Umbilical cord (tissue), 1 donor: ENCODE measurements at regions not wholly inside any gene's neighbourhood (a gene's known extent, or its start where the extent isn't known, plus 50 kb on each side); places are given as distances from the start of the nearest gene placed in this dataset.

Experiments
- DNase-seq: peaks from one replicate; pipeline ENCODE4 v3.0.0-alpha.2; 2015; ENCODE audit warnings: low spot score

DNA sequence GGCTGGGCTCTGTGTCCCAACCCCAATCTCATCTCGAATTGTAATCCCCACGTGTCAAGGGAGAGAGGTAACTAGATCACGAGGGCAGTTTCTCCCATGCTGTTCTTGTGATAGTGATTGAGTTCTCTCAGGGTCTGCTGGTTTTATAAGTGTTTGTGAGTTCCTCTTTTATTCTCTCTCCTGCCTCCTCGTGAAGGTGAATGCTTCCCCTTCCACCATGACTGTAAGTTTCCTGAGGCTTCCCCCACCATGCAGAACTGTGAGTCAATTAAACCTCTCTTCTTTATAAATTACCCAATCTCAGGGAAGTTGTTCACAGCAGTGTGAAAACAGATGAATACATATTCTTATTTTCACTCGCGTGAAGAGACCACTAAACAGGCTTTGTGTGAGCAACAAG, 148.2 kb downstream of the TMEM30B start:
- DNase-seq, result no peak

DNA sequence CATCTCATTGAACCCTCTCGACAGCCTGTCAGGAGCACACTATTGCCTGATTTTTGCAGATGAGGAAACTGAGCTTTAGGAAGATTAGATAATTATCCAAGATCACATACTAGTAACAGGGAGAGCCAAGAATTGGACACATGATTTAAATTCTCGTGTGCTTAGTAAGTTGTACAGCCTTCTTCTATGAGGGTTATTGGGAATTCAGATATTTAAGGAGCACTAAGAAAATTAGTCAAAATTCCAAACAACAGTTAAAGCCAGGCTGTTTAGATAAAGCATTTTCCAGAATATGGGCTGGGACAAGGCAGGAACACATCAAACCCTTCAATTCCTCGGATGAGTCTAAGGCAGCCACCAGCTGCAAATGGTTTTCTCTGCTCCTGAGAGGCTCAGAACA, 148.8 kb downstream of the TMEM30B start:
- DNase-seq, result no peak

DNA sequence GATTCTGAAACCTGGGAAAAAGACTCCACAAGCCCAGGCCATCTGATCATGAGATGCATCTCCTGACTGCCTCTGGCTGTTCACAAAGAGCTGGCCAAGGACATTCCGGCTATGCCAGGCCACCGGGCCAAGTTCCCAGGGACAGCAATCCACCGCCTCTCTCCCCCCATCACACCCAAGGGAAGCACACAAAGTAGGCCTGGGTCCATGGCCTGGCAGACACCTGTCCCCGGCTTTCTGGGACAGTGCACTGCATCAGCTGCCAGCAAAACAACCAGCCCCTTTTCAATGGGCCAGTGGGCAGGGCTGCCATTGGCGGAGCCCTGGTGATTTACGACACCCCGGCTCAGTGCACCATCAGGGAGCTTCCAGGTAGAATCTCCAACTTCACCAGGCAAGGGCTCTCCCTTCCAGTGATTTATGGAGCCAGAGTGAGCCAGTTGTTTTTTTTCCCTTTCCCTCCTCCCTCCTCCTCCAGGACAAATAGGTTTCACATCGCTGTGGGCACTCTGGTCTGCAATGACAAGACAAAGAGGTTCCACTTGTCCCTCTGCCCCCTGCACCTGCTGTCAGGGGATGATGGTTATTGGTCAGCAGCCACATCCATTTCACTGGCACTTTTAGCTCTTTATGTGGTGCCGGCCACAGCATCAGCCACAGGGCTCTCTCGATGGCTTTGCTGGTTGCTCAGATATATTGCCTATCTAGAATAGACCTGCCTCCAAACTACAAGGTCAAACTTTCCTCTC, 149.6 kb downstream of the SLC38A6 start:
- no peak for DNase-seq

DNA sequence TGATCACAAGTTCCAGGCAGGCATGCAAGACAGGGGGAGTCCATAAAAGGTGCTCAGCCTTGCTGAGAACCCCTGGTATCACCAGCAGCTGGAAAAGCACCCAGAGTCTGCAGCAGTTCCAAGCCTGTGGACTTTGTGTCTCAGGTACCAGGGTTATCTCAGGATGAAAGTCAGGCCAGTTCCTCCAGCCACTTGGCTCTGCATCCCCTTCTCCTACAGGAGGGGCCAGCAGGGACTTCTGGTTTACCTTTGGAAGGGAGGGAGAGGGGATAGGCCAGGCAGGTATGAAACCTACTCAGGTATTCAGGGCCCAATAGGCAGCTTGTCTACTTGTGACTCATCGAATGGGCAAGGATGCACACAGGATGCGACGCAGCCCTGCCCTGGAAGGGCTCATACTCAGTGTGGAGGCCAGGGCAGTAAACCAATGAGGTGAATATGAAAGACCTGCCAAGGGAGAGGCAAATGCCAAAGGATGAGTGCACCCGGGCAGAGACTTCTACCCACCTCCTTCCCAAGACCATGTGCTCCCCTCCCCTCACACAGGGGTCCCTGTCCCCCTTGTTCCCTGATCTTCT, 148.2 kb downstream of the SLC38A6 start:
- no peak for DNase-seq

DNA sequence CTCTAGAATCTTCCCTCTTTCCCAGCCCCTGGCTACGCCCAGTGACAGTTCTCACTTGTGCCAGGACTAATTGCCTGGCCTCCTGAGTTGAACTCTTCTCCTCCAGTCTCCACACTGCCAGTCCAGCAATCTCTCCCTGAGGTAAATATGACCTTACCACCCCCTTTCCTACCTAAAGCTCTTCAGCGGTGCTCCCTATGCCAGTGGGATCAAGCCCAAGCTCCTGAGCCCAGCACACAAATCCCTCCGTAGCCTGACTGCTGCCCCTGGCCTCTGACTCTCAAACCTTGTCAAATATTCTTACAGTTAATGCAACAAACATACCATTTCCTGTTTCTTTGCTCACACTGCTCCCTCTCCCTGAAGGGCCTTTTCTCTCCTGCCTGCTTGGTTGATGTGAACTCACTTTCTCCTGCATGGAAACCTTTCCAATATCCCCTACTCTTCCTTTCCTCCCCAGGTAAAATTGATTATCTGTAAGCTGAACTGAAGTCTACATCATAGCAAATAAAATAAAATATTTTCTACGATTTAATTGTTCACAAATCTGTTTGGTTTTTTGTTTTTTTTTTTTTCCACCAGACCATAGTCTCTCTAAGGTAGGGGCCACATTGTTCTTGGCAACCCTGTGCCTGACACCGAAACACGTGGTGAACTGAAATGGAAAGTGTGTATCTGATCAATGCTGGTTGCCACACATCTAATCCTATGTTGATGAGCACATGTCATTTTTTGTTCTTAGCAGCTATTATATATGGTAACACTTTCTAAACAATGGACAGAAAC, 147.5 kb downstream of the SLC38A6 start:
- DNase-seq, result no peak

DNA sequence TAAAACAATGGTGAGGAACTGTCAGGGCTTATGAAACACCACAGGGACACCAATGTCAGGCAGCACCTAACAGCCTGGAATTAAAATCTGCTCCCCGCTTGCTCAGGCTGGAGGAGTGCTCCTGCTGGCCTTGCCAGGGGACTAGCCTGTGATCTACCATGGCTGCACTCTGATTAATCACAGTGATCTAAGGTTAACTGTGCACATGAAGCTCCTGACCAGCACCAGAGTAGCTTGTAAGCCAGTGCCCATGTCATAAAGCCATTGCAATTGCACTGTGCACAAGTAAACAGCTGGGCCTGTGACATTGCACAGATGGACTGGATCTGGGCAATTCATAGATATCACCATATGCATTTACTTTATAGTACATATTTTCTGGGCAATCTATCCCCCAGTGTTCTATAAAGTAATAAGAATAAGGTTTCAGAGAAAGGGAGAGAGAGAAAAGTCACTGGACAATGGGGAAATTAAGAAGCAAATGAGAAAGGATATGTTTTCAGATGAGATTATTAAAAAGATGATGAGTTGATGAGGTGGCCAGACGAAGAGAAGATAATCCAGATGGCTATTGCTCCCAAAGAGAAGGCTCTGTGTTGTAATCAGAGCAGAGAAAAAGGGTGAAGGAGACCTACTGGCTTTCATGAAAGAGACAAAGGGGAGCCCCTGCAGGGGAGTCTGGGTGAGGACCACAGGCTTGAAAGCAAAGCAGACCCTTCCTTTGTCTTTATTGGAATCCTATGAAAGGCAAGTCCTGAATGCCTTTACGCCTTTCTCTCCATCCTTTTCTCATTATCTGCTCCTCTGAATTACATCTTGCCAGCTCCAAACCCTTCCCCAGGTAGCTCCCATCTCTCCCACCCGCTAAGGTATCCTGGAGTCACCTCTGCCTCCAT, 145.8 kb downstream of the SLC38A6 start:
- DNase-seq, result no peak

DNA sequence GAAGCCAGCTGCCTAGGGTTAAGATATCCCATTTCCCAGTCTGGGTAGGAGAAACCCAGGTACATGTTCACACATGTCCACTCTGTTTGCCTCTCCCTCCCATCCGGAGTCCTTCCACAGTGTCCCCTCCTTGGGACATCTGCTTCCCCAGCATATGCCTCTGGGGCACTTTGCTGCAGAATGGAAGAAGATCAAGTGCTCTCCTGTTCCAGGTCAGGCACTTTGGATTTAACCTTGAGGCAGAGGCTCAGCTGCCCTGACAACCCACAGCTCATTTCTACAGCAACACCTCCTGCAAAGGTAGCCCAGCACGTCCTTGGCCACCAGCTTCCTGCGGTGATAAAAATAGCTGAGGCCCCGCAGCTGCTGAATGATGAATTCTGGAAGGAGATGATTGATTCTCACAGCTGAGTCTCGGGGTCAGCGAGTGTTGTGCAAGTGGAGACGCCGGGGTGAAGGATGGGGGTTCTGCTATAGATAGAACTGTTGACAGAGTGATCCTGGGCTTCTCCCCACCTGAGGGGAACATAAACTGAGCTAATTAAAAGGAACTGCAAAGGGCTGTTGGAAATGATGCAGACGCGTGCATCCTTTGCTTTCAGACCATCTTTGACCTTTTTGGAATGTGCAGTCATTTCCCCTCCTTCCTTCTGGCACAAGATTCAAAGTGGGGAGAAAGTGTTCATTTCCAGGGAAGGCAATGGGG, 145.0 kb downstream of the SLC38A6 start:
- no peak for DNase-seq

DNA sequence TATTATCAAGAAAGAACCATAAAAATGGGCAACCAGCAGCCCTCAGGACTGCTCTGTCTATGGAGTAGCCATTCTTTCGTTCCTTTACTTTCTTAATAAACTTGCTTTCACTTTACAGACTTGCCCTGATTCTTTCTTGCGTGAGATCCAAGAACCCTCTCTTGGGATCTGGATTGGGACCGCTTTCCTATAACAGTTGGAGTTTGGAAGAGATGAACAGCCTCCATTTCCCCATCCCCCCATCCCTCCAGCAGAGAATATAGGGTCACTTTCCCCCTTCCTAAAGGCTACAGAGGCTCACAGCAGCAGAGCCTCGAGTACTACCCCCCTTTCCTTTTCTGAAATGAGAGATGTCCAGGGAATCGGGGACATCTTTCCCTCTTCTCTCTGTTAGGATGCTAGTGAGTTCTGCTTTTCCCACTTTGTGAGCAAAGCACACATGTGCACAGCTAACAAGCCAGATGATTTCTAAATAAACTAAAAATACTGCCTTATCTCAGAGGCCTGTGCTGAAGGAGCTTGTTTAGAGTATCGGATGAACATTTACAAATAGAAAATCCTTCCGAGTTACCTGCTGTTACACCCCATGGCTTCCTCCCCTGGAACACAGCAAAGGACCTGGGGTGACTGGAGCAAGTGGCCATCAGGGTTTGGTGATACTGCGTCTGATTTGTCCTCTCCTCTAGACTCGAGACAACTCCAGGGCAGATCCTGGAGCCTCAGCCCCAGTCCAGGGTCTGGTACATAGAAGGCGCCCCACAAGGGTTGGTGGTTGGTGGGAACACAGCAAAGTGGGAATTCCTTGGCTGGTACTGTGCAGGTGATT, 144.2 kb downstream of the SLC38A6 start:
- no peak for DNase-seq

DNA sequence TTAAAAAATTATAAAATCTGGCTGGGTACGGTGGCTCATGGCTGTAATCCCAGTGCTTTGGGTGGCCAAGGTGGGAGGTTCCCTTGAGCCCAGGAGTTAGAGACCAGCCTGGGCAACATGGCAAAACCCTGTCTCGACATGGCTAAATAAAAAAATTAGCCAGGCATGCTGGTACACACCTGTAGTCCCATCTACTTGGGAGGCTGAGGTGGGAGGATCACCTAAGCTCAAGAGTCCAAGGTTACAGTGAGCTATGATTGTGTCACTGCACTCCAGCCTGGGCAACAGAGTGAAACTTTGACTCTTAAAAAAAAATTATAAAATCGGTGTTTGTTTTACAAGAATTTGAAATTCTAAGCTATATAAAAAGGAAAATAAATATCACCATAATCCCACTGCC, 141.8 kb downstream of the SLC38A6 start:
- DNase-seq, result no peak

DNA sequence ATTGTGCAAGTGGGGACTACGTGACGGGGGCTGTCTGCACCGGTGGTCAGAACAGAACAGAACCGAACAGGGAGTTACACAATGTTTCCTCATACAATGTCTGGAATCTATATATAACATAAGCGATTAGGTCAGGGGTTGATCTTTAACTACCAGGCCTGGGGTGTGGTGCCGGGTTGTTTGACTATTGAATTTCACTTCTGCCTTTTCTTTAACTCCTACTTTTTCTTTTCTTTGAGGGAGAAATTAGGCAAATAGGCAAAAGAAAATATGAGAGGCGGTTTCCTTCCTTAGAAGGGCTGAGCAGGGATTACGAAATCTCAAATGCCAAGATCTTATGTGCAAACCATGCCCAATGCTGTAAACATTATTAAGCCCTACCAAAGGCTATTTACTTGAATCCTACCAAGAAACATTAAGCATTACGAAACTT, 140.3 kb downstream of the SLC38A6 start:
- no peak for DNase-seq

DNA sequence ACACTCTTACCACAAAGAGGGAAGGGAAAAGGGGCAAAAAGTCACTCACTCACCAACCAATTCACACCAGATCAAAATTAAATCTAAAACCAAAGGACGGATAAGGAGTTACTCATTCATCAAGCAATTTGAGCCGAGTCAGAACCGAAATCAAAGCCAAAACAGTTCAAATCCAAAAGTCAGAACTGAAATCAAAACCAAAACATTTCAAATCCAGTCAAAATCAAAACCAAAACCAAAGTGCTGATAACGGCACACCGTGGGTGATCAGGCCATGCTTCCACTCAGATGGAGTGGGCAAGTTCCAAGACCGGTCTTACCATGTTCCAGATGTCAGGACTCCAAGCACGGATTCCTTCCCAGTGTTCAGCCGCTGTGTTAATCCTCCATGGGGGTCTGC, 139.5 kb downstream of the SLC38A6 start:
- no peak for DNase-seq

DNA sequence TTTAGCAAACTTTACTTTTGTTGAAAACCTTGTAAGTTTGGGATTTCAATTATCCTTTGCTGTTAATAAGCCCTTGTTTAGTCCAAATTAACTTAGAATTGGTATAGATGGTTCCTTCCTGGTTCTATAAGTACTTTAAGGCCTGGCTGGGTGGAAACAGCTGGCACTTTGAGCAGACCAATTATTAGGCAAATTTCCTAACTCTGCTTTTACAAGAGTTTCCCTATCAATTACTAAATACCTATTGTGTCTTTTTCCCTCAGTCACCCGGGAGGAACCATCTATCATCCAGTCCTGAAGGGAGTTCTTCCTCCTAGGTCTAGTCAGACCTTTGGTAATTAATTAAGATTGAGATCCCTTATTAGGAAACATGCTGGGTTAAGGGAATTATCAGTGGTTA, 138.0 kb downstream of the SLC38A6 start:
- no peak for DNase-seq

DNA sequence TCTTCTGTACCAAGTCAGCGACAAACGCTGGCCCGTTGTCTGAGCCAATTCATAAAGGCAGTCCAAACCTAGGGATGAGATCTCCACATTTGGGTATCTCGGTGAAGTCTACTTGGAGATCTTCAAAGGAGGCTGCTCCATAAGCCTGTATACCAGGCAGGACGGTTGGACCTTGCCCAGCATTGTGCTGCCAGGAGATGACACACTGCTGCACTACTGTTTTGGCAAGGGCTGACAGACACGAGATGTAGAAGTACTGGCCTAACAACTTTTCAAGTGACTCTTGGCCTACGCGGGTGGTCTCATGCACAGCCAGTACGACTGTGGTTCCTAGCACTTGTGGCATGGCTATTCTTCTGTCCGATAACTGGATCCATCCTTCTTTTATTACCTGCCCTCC, 135.3 kb downstream of the SLC38A6 start:
- DNase-seq, result no peak

DNA sequence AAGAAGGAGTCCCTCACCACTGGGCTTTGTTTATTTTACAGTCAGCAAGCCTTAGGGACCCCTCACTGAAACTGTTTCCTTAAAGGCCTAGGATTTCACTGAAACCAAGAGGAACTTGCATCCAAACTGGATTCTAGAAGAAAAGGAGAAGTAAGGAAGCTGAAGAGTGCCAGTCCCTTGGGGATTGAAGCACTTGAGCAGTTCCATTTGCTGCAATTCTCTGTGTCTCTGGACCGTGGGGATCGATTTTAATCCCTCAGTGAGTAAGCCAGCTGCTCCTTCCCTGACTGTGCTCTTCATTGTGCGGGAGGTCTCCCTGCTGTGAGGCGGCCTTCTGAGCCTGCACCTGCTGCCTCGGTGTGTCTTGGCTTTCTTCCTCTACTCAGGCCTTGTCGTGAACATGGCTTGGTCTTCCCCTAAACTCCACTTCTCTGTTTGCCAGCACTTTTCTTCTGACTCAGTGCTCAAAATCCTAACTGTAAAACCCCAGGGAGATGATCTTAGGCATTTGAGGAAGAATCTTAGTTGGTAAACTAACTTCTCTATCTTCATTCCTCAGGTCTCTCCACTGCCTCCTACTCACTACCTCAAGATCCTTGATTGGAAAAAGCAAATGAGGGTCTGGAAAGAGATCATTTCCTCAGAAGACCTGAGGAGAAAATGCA, 132.6 kb downstream of the SLC38A6 start:
- DNase-seq, result no peak

DNA sequence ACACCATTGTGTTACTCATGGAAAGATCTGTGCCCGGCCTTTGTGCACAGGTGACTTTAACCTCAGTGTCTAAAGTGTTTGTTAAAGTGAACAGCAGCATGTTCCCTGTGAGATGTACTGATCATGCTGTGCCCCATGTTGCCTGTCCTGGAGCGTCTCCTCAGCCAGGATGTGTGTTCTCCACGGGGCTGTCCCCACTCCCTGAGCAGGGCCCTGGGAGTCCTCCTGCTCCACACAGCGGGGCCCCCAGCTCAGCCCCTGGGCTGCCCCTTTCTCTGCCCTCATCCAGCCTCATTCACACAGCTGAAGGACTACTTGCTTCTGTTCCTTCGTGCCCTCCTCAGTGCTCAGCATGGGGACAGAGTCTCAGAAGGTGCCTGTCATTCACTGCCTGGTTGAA, 131.5 kb downstream of the SLC38A6 start:
- no peak for DNase-seq

DNA sequence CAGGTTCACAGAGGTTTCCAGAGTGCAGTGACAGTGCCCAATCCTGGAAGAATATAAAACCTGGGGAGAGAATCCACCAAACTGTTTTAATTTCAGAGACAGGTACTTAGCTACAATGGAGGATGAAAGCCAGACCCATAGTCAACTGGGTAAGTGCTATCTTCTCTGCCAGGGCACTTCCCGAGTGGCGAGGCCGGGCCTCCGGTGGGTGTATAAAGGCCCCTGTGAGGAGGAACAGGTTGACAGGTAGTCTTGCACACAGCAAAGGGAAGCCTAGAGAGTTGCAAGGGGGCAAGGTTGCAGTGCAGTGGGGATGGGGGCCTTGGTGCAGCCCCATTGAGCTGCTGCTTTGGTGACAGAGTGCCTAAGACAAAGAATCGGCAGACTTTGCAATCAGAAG, 130.7 kb downstream of the SLC38A6 start:
- DNase-seq, result no peak

DNA sequence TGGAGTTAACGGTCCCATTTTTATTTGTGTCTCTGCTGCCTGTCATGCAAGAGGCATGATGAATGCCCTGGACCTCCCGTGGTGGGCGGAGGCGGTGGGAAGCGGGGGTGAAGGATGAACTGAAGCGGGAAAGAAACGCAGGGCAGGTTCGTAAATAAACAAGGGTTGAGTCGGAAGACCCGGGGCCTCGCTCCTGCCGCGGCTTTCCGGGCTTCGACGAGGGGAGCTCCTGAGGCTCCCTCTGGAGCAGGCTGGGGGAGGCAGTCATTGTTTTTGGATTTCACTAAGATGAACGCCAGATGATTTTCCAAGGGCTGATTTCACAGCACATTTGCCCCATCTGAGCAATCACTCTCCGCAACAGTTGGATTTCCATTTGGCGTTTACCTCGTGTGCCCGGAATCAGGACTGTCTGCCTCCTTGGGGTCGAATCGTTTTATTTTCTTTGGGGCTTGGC, 130.2 kb downstream of the SLC38A6 start:
- no peak for DNase-seq

DNA sequence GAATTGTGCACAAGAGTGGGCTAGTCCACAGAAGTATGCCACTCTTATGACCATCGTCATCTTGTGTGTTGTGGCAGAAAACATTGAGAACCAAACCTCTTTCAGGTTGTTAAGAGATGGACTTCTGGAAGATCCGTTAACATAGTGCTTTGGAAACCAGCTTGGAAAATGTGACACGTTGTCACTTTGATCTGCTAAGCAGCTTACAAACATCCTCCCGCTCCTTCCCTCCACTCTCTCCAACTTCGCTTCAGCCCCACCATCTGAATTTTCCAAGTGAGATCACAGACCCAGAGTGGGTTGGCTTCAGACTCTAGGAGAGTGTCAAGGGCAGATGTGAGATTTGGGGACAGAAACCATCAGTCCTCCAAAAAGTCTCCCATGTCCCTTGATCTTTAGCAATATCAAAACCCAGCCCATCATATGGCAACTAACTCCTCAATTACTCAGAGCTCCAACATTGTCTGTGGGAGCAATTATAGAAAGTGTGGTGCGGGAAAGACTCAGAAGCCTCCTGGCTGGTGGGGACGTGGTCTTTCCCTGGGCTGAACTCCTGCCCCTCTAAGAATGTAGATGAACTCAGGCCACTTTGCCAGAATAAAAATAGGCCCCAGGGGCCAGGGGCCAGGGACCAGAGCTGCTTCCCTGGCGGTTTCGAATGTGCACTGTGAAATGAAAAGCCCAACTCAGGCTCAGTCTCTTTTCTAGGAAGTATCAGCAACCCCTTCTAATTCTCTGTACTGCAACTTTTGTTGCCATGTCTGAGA, 129.5 kb downstream of the SLC38A6 start:
- no peak for DNase-seq

DNA sequence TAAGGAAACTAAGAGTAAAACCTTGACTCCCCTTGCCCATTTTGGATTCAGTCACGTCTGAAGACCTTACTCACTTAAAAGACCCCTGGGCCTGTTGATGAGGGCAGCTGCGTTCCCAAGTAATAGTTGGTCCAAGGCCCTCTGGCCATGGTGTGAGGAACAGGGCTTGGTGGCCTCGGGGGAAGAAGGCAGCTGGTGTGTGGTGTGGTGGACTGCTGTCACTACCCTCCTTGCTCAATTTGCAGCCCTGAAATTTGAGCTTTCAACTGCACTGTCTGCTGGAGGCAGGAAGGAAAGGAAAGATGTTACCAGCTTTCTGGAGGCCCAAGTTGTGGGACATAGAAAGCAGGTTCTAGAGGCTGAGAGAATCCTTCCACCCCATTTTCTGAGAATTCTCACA, 128.2 kb downstream of the SLC38A6 start:
- DNase-seq, result no peak
